H1 (cell line): ENCODE measurements at regions not wholly inside any gene's neighbourhood (a gene's known extent, or its start where the extent isn't known, plus 50 kb on each side); places are given as distances from the start of the nearest gene placed in this dataset.

Experiments used
- CTCF ChIA-PET: fragments of 300-600 bp; sonication (Branson Sonifier 250); formaldehyde crosslinking; loops from one replicate; lab custom pipeline; 2021; ENCODE audit not compliant: partially characterized antibody; lab: Charles Lee
- POLR2A ChIA-PET: fragments of 300-600 bp; sonication (Branson Sonifier 250); formaldehyde crosslinking; loops from one replicate; lab custom pipeline; 2021; ENCODE audit warnings: inconsistent platforms; ENCODE audit not compliant: partially characterized antibody; lab: Charles Lee
- DNase-seq, 2 experiments: peaks; one replicate each; pipeline versions ENCODE4 v3.0.0 to v3.0.0-alpha.2; 2010 to 2022; ENCODE audit warnings: low spot score in 2 of 2, low read depth in 1 of 2, mixed read lengths in 1 of 2
- FAIRE-seq: peaks from 2 replicates; lab custom pipeline; 2011; peaks lifted over from hg19 to GRCh38; lab: Jason Lieb, UNC
- H2AFZ ChIP-seq: 2 replicates; pipeline ENCODE4 v1.8.1; 2012; ENCODE audit warnings: low read length, inconsistent platforms
- H2AK5ac ChIP-seq: 2 replicates; pipeline ENCODE4 v1.6.1; 2013; ENCODE audit warnings: low read depth, low read length
- H2BK120ac ChIP-seq: replicated peaks from 2 replicates; pipeline ENCODE3; 2013; ENCODE audit warnings: low read depth, low read length, inconsistent platforms
- H2BK12ac ChIP-seq: 2 replicates; pipeline ENCODE4 v1.6.1; 2013; ENCODE audit warnings: low read depth, low read length
- H2BK15ac ChIP-seq: 2 replicates; pipeline ENCODE4 v1.6.1; 2013; ENCODE audit warnings: low read length
- H2BK20ac ChIP-seq: 2 replicates; pipeline ENCODE4 v1.6.1; 2013; ENCODE audit warnings: low read length
- H2BK5ac ChIP-seq: 2 replicates; pipeline ENCODE4 v1.6.1; 2013; ENCODE audit warnings: low read depth, low read length
- H3K14ac ChIP-seq: 2 replicates; pipeline ENCODE4 v1.6.1; 2013; ENCODE audit warnings: inconsistent platforms; ENCODE audit not compliant: insufficient read length
- H3K18ac ChIP-seq: 2 replicates; pipeline ENCODE4 v1.6.1; 2013; ENCODE audit warnings: low read length; ENCODE audit errors: extremely low read depth
- H3K23ac ChIP-seq: 2 replicates; pipeline ENCODE4 v1.6.1; 2013; ENCODE audit warnings: inconsistent platforms; ENCODE audit not compliant: insufficient read length
- H3K23me2 ChIP-seq: 2 replicates; pipeline ENCODE4 v1.6.1; 2013; ENCODE audit warnings: low read depth, low read length
- H3K27ac ChIP-seq: 2 replicates; pipeline ENCODE4 v1.6.1; 2011; ENCODE audit warnings: low read depth, low read length, inconsistent platforms
- H3K27me3 ChIP-seq, 4 experiments: replicated peaks in 1 of 4; 1 replicate in 1 of 4; 2 replicates in 3 of 4; pipeline versions ENCODE4 v1.6.1 to v1.8.1; 2011 to 2013; ENCODE audit warnings: low read length in 3 of 4, mild to moderate bottlenecking in 3 of 4, inconsistent platforms in 2 of 4, mixed read lengths in 2 of 4, moderate library complexity in 1 of 4; ENCODE audit not compliant: control insufficient read depth in 3 of 4, insufficient read depth in 3 of 4; ENCODE audit errors: extremely low read depth in 1 of 4
- H3K36me3 ChIP-seq, 4 experiments: 2 replicates each; pipeline versions ENCODE4 v1.6.1 to v1.8.1; 2011 to 2013; ENCODE audit warnings: mild to moderate bottlenecking in 4 of 4, low read length in 3 of 4, moderate library complexity in 2 of 4, control low read depth in 1 of 4, inconsistent platforms in 1 of 4; ENCODE audit not compliant: insufficient read depth in 4 of 4, control insufficient read depth in 2 of 4
- H3K4ac ChIP-seq: replicated peaks from 2 replicates; pipeline ENCODE3; 2013; ENCODE audit warnings: low read length, low read depth, mixed read lengths, inconsistent platforms; ENCODE audit not compliant: insufficient read length
- H3K4me1 ChIP-seq, 4 experiments: replicated peaks in 1 of 4; 1 replicate in 1 of 4; 2 replicates in 3 of 4; pipeline versions ENCODE4 v1.6.1 to v1.8.1; 2011 to 2013; ENCODE audit warnings: low read length in 3 of 4, inconsistent platforms in 2 of 4, mixed read lengths in 1 of 4; ENCODE audit not compliant: insufficient read depth in 4 of 4, control insufficient read depth in 3 of 4
- H3K4me2 ChIP-seq, 2 experiments: 2 replicates each; pipeline versions ENCODE4 v1.6.1 to v1.8.1; 2011 to 2013; ENCODE audit warnings: low read depth in 2 of 2, low read length in 2 of 2, control low read depth in 1 of 2, inconsistent platforms in 1 of 2, mild to moderate bottlenecking in 1 of 2; ENCODE audit not compliant: insufficient read depth in 1 of 2
- H3K4me3 ChIP-seq, 4 experiments: fragments of 200-600, 300-600 bp in 1 of 4; sonication (generic), shearing (Covaris generic), sonication (Bioruptor Twin) in 1 of 4; 2 replicates each; pipeline versions ENCODE4 v1.5.1 to v1.8.1; 2011 to 2016; ENCODE audit warnings: low read length in 4 of 4, low read depth in 3 of 4, control low read depth in 2 of 4, inconsistent platforms in 2 of 4, mild to moderate bottlenecking in 2 of 4, mixed read lengths in 1 of 4, moderate library complexity in 1 of 4; ENCODE audit not compliant: insufficient read depth in 2 of 4; ENCODE audit errors: extremely low read depth in 1 of 4
- H3K56ac ChIP-seq: replicated peaks from 2 replicates; pipeline ENCODE3; 2013; ENCODE audit warnings: low read depth, mild to moderate bottlenecking, mixed read lengths, low read length, inconsistent platforms; ENCODE audit not compliant: insufficient read length
- H3K79me1 ChIP-seq: 2 replicates; pipeline ENCODE4 v1.6.1; 2013; ENCODE audit warnings: low read depth, low read length, control low read depth
- H3K79me2 ChIP-seq, 2 experiments: 2 replicates each; pipeline versions ENCODE4 v1.6.1 to v1.8.1; 2012 to 2013; ENCODE audit warnings: low read length in 2 of 2, mild to moderate bottlenecking in 2 of 2, inconsistent platforms in 1 of 2; ENCODE audit not compliant: insufficient read depth in 2 of 2, control insufficient read depth in 1 of 2
- H3K9ac ChIP-seq, 4 experiments: replicated peaks in 1 of 4; 1 replicate in 1 of 4; 2 replicates in 3 of 4; pipeline versions ENCODE4 v1.6.1 to v1.8.1; 2011 to 2013; ENCODE audit warnings: low read depth in 3 of 4, low read length in 3 of 4, control low read depth in 2 of 4, mild to moderate bottlenecking in 2 of 4, moderate library complexity in 2 of 4, inconsistent platforms in 1 of 4; ENCODE audit errors: extremely low read depth in 1 of 4
- H3K9me3 ChIP-seq, 2 experiments: 2 replicates each; pipeline versions ENCODE4 v1.6.1 to v1.8.1; 2012 to 2013; ENCODE audit warnings: mild to moderate bottlenecking in 2 of 2, moderate library complexity in 2 of 2, control low read depth in 1 of 2, inconsistent platforms in 1 of 2, low read depth in 1 of 2, low read length in 1 of 2, mixed read lengths in 1 of 2; ENCODE audit not compliant: insufficient read depth in 2 of 2
- H4K20me1 ChIP-seq, 2 experiments: replicated peaks in 1 of 2; 2 replicates each; pipeline versions ENCODE3 to v1.8.1; 2011 to 2013; ENCODE audit warnings: inconsistent platforms in 2 of 2, low read length in 2 of 2, mild to moderate bottlenecking in 1 of 2; ENCODE audit not compliant: insufficient read depth in 2 of 2, control insufficient read depth in 1 of 2
- H4K5ac ChIP-seq: 2 replicates; pipeline ENCODE4 v1.6.1; 2013; ENCODE audit warnings: low read length, low read depth, mixed read lengths, inconsistent platforms; ENCODE audit not compliant: insufficient read length
- H4K8ac ChIP-seq: 2 replicates; pipeline ENCODE4 v1.8.0; 2013; ENCODE audit warnings: mild to moderate bottlenecking, moderate library complexity, low read length, inconsistent platforms; ENCODE audit not compliant: insufficient read depth; ENCODE audit errors: extremely low read depth
- H4K91ac ChIP-seq: replicated peaks from 2 replicates; pipeline ENCODE3; 2013; ENCODE audit warnings: low read length, mixed read lengths, inconsistent platforms; ENCODE audit not compliant: insufficient read length
- GTF2F1 ChIP-seq: IDR thresholded peaks from 2 replicates; pipeline ENCODE4 v1.6.1; 2012; ENCODE audit warnings: low read depth, low read length, improper control_type of control experiment, borderline replicate concordance
- HDAC6 ChIP-seq: IDR thresholded peaks from one replicate; pipeline ENCODE4 v1.7.1; 2012; ENCODE audit warnings: low read depth, mild to moderate bottlenecking, inconsistent platforms, low read length, moderate library complexity
- MAFK ChIP-seq: IDR thresholded peaks from 2 replicates; pipeline ENCODE4 v1.6.1; 2012; ENCODE audit warnings: low read depth, mild to moderate bottlenecking, improper control_type of control experiment, low read length
- POLR2A ChIP-seq, 2 experiments: IDR thresholded peaks; 1 replicate in 1 of 2; 2 replicates in 1 of 2; pipeline ENCODE4 v1.6.1; 2011; ENCODE audit warnings: low read depth in 2 of 2, low read length in 2 of 2, mild to moderate bottlenecking in 2 of 2; ENCODE audit errors: control extremely low read depth in 1 of 2
- SP2 ChIP-seq: IDR thresholded peaks from 2 replicates; pipeline ENCODE4 v1.6.1; 2012; ENCODE audit warnings: mild to moderate bottlenecking, low read length, inconsistent platforms
- SP4 ChIP-seq: IDR thresholded peaks from 2 replicates; pipeline ENCODE4 v1.6.1; 2012; ENCODE audit warnings: low read length, inconsistent platforms
- WGBS, 2 experiments: shearing (Covaris generic) in 1 of 2; methylation state at CpG; one replicate each; pipeline versions ENCODE4 v1.1.6 to v1.1.7; 2013 to 2015; ENCODE audit warnings: low lambda C conversion rate in 2 of 2, mixed read lengths in 2 of 2, inconsistent platforms in 1 of 2, low coverage in 1 of 2, missing lambda C conversion rate in 1 of 2; ENCODE audit not compliant: insufficient replicate concordance in 2 of 2, insufficient coverage in 1 of 2, insufficient read length in 1 of 2; ENCODE audit errors: extremely low coverage in 1 of 2, missing lambda C conversion rate in 1 of 2; 5-methylcytosine and 5-hydroxymethylcytosine counted together
- TF ChIP-seq, protein P1 (sequence below): IDR thresholded peaks from 2 replicates; pipeline ENCODE4 v1.6.1; 2011; ENCODE audit warnings: low read length, improper control_type of control experiment
- TF ChIP-seq, protein P2 (sequence below): IDR thresholded peaks from 2 replicates; pipeline ENCODE4 v1.6.1; 2011; ENCODE audit warnings: low read depth, mild to moderate bottlenecking, low read length; ENCODE audit not compliant: insufficient read depth

DNA sequence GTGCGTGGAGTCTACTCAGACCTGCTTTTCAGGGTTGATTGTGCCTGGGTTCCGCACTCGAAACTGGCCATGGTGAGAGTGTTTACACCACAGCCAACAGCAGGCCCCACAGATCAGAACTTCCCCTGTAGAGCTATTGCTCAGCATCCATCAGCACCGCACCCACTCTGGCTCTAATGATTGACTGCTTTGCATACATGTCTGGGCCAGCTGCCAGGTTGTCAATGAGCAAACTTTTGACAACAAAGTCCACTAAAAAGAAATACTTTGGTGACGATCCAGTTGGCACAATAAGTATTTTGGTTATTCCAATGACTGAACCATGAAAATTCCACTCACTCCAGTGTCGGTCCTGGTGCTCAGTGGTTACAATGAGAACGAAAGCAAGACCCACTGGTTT, 190.7 kb downstream of the FOXL1 start:
- Histone ChIP-seq H3K14ac (no peak overlapping the region), H2BK20ac (no peak overlapping the region), H2AFZ (no peak overlapping the region), H3K36me3 (no peaks in the 10 kb centered on the region), H3K27ac (no peak overlapping the region), H3K27me3 (no peaks in the 10 kb centered on the region; a peak in 1 of 7 replicates), H2BK15ac (no peak overlapping the region), H2BK12ac (no peak overlapping the region), H2BK120ac (no peak overlapping the region), H3K23ac (no peak overlapping the region), H3K4me3 (no peak overlapping the region), H3K9me3 (no peaks in the 10 kb centered on the region), H3K23me2 (no peaks in the 10 kb centered on the region), H4K8ac (no peak overlapping the region), H4K91ac (no peak overlapping the region), H4K20me1 (no peaks in the 10 kb centered on the region), H3K4ac (no peak overlapping the region), H3K79me1 (no peaks in the 10 kb centered on the region), H4K5ac (no peak overlapping the region)
- DNase-seq (no peak), FAIRE-seq (no peak)
- CTCF ChIA-PET, result interaction anchor here (0.7 to 1.4 kb wide), 3 partner anchors 9 to 105 kb away, joined by 3 read pairs; no protein-coding TSS in a partner anchor
- TF ChIP-seq POLR2A (IDR thresholded peaks at IDR 0.05; ENCODE audit: control extremely low read depth in 1 of 2, low read depth in 2 of 2, low read length in 2 of 2) (no peak), SP2 (no peak), SP4 (no peak), MAFK (no peak), HDAC6 (no peak), GTF2F1 (no peak)
- TF ChIP-seq, protein P1, sequence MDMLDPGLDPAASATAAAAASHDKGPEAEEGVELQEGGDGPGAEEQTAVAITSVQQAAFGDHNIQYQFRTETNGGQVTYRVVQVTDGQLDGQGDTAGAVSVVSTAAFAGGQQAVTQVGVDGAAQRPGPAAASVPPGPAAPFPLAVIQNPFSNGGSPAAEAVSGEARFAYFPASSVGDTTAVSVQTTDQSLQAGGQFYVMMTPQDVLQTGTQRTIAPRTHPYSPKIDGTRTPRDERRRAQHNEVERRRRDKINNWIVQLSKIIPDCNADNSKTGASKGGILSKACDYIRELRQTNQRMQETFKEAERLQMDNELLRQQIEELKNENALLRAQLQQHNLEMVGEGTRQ, result no peak
- TF ChIP-seq, protein P2, sequence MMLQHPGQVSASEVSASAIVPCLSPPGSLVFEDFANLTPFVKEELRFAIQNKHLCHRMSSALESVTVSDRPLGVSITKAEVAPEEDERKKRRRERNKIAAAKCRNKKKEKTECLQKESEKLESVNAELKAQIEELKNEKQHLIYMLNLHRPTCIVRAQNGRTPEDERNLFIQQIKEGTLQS, result no peak
- TF ChIP-seq, all 59 proteins: peak for 0
- Histone ChIP-seq H3K56ac (no peak overlapping the region), H2AK5ac (no peak overlapping the region), H3K9ac (no peak overlapping the region), H3K4me2 (no peak overlapping the region), H3K79me2 (no peaks in the 10 kb centered on the region), H3K4me1 (peaks cover 0 to 2% (median 0%) of the 10 kb centered on the region in 4 experiments; a peak in 3 of 7 replicates), H2BK5ac (no peak overlapping the region), H3K18ac (no peak overlapping the region)
- WGBS, 2 experiments, result 88% methylated on average over 7 of the region's 7 CpGs; no CpG with 5 or more reads in 1 of the 2 experiments
- POLR2A ChIA-PET, result no interaction called here
